Activated naive CD4-positive, alpha-beta T cell treated with anti-CD3 and anti-CD28 coated beads, Interleukin-2, amount 10 ng/mL, durations not matched to agents 7 days and 5 days (primary cell): ENCODE measurements at regions not wholly inside any gene's neighbourhood (a gene's known extent, or its start where the extent isn't known, plus 50 kb on each side); places are given as distances from the start of the nearest gene placed in this dataset.
"Not testable (repeated sequence)": the region's sequence is repeated elsewhere in the genome, so short reads cannot be mapped to it uniquely, and the experiment has no call there.

Experiments used
- CTCF ChIA-PET: fragments of 350-600 bp; sonication (Branson Sonifier 250); formaldehyde crosslinking; loops from one replicate; lab custom pipeline; 2021; ENCODE audit warnings: antibody characterized with exemption; lab: Charles Lee
- DNase-seq: peaks from one replicate; pipeline ENCODE4 v3.0.0-alpha.2; 2020
- H3K27ac Mint-ChIP-seq: one replicate; pipeline ENCODE4 v1.8.0; 2021; ENCODE audit warnings: mild to moderate bottlenecking, moderate library complexity, mixed read lengths
- H3K27me3 Mint-ChIP-seq: one replicate; pipeline ENCODE4 v1.8.0; 2021; ENCODE audit warnings: mild to moderate bottlenecking, mixed read lengths
- H3K36me3 Mint-ChIP-seq: one replicate; pipeline ENCODE4 v1.8.0; 2021; ENCODE audit warnings: mixed read lengths
- H3K4me1 Mint-ChIP-seq: one replicate; pipeline ENCODE4 v1.8.0; 2021; ENCODE audit warnings: mixed read lengths
- H3K4me3 Mint-ChIP-seq: one replicate; pipeline ENCODE4 v1.8.0; 2021; ENCODE audit warnings: mild to moderate bottlenecking, moderate library complexity, mixed read lengths
- H3K9me3 Mint-ChIP-seq: one replicate; pipeline ENCODE4 v1.8.0; 2021; ENCODE audit warnings: mixed read lengths

DNA sequence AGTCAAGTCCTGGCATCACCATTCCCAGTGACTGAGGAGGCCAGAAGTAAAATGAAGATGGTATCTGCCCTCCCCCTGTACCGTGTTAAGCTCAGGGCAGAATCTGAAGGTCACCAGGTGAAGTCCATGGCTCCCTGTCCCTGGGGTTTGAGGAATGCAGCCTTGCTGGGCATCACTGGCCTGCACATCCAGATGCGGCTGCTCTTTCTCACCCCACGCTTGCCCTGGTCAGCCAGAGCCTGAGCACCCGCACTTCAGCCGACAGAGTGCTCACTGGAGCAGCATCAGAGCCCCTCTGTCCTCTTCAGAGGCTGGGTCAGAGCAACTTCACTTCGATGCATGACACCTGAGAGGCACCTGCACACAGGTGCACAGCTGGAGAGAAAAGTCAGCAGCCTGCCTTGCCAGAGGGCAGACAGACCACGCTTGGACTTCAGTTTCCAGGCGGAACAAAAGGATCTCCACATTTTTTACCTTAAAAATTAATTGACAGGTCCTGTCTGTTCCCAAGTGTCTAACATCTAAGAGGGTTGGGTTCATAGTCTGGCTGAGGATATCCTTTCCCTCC lies 267.3 kb downstream of the ANAPC1 start:
- DNase-seq = no peak
- H3K27ac Mint-ChIP-seq = no peak overlapping the region
- H3K36me3 Mint-ChIP-seq = no peaks in the 10 kb centered on the region
- H3K9me3 Mint-ChIP-seq = no peaks in the 10 kb centered on the region
- peaks cover 40% of the 10 kb centered on the region for H3K27me3 Mint-ChIP-seq
- CTCF ChIA-PET = no interaction called here
- H3K4me1 Mint-ChIP-seq = peaks cover 7% of the 10 kb centered on the region
- no peak overlapping the region for H3K4me3 Mint-ChIP-seq

GRCh38 chr2:111617299-111618225 lies 266.4 kb downstream of the ANAPC1 start:
- Mint-ChIP-seq H3K27me3 (peaks cover 38% of the 10 kb centered on the region), H3K36me3 (no peaks in the 10 kb centered on the region), H3K27ac (no peak overlapping the region), H3K9me3 (no peaks in the 10 kb centered on the region), H3K4me1 (peaks cover 7% of the 10 kb centered on the region), H3K4me3 (no peak overlapping the region)
- no peak for DNase-seq
- CTCF ChIA-PET = no interaction called here

GRCh38 chr2:111618226-111618977 lies 265.6 kb downstream of the ANAPC1 start:
- DNase-seq = no peak
- peaks cover 7% of the 10 kb centered on the region for H3K4me1 Mint-ChIP-seq
- CTCF ChIA-PET = interaction anchor here (0.7 to 1.8 kb wide), 2 partner anchors 14 to 81 kb away, joined by 3 to 6 read pairs; no protein-coding TSS in a partner anchor
- no peaks in the 10 kb centered on the region for H3K9me3 Mint-ChIP-seq
- H3K4me3 Mint-ChIP-seq = no peak overlapping the region
- H3K36me3 Mint-ChIP-seq = no peaks in the 10 kb centered on the region
- no peak overlapping the region for H3K27ac Mint-ChIP-seq
- peaks cover 43% of the 10 kb centered on the region for H3K27me3 Mint-ChIP-seq

DNA sequence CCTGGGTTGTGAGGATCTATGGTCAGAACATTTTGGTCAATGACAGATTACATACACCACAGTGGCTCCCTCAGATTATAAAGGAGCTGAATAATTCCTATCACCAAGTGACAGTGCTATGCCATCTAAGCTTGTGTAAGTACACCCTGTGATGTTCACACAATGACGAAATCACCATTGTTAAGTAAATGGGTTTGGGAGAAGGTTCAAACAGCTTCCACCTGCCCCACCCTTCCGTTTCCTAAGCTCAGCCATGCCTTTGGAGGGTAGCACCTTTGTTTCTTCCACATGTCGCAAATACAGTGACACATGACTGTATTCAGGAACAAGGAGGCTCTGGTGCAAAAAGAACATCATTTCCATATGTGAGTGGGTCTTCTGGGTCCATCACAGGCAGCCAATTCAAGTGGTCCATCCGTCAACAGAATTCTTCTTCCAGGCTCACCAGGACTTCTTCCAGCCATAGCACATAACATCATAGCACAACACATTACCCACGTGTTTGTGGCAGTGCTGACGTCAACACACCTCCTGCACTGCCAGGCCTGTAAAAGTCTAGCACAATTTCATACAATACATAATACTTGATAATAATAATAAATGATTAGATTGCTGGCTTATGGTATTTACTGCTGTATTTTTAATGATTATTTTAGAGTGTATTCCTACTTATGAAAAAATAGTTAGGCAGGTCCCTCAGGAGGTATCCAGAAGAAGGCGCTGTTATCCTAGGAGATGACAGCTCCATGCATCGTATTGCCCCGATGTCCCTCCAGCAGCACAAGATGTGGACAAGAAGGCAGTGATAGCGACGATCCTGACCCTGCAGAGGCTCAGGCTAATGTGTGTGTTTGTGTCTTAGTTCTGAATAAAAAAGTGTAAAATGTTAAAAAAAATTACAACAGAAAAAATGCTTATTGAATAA lies 264.8 kb downstream of the ANAPC1 start:
- CTCF ChIA-PET = interaction anchor here (0.7 to 1.8 kb wide), 2 partner anchors 13 to 80 kb away, joined by 3 to 6 read pairs; no protein-coding TSS in a partner anchor
- Mint-ChIP-seq H3K36me3 (no peaks in the 10 kb centered on the region), H3K4me3 (no peak overlapping the region), H3K4me1 (peaks cover 7% of the 10 kb centered on the region), H3K27ac (no peak overlapping the region), H3K27me3 (peaks cover 45% of the 10 kb centered on the region), H3K9me3 (no peaks in the 10 kb centered on the region)
- DNase-seq = no peak

GRCh38 chr2:111620281-111620680 lies 263.7 kb downstream of the ANAPC1 start:
- peaks cover 14% of the 10 kb centered on the region for H3K4me1 Mint-ChIP-seq
- CTCF ChIA-PET = interaction anchor here (0.8 to 1.8 kb wide), 2 partner anchors 79 to 81 kb away, joined by 3 to 6 read pairs; no protein-coding TSS in a partner anchor
- H3K36me3 Mint-ChIP-seq = no peaks in the 10 kb centered on the region
- no peaks in the 10 kb centered on the region for H3K9me3 Mint-ChIP-seq
- DNase-seq = no peak
- H3K27me3 Mint-ChIP-seq = peaks cover 44% of the 10 kb centered on the region
- H3K27ac Mint-ChIP-seq = no peak overlapping the region
- no peak overlapping the region for H3K4me3 Mint-ChIP-seq

GRCh38 chr2:111622859-111623258 lies 261.1 kb downstream of the ANAPC1 start:
- Mint-ChIP-seq H3K4me1 (peaks cover 27% of the 10 kb centered on the region), H3K27ac (no peak overlapping the region), H3K4me3 (no peak overlapping the region), H3K27me3 (peaks cover 44% of the 10 kb centered on the region), H3K9me3 (peaks cover 8% of the 10 kb centered on the region), H3K36me3 (peaks cover 8% of the 10 kb centered on the region)
- DNase-seq = no peak
- CTCF ChIA-PET = no interaction called here

DNA sequence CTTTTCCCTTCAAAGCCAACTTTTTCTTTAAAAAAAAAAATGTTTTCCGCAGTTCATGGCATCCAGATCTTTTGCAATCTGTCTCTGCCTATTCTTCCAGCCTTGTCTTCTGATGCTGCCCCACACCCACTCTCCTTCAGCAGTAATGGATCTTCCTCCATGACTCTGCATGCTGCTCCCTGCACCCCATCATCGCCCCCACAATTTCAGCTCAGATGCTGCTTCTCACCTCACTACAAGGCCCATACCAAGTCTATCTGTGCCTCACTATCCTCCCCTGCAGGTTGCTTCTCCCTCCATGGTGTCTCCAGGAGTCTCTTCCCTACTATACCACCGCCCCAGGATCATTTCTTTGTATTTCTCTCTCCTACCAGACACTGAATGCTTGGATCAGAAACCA lies 260.6 kb downstream of the ANAPC1 start:
- Mint-ChIP-seq H3K4me3 (no peak overlapping the region), H3K36me3 (peaks cover 8% of the 10 kb centered on the region), H3K4me1 (peaks cover 27% of the 10 kb centered on the region), H3K9me3 (peaks cover 11% of the 10 kb centered on the region), H3K27ac (no peak overlapping the region), H3K27me3 (peaks cover 39% of the 10 kb centered on the region)
- CTCF ChIA-PET = no interaction called here
- DNase-seq = no peak

- peaks cover 20% of the 10 kb centered on the region for H3K4me1 Mint-ChIP-seq
- no peak overlapping the region for H3K27ac Mint-ChIP-seq
- peaks cover 28% of the 10 kb centered on the region for H3K27me3 Mint-ChIP-seq
- H3K4me3 Mint-ChIP-seq = no peak overlapping the region
- peaks cover 19% of the 10 kb centered on the region for H3K9me3 Mint-ChIP-seq
- CTCF ChIA-PET = no interaction called here
- DNase-seq = no peak
- peaks cover 13% of the 10 kb centered on the region for H3K36me3 Mint-ChIP-seq
These were observed 259.4 kb downstream of the ANAPC1 start for GRCh38 chr2:111624411-111625156.

DNA sequence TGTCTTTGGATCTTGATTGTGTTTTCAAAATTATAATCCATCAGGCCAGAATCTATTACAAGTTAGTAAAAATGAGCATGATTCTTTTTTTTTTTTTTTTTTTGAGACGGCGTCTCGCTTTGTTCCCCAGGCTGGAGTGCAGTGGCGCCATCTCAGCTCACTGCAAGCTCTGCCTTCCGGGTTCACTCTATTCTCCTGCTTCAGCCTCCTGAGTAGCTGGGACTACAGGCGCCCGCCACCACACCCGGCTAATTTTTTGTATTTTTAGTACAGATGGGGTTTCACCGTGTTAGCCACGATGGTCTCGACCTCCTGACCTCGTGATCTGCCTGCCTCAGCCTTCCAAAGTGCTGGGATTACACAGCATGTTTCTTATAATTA lies 258.8 kb downstream of the ANAPC1 start:
- DNase-seq, H3K4me3 Mint-ChIP-seq, H3K27ac Mint-ChIP-seq, CTCF ChIA-PET: not testable (repeated sequence)
- peaks cover 33% of the 10 kb centered on the region for H3K27me3 Mint-ChIP-seq
- H3K4me1 Mint-ChIP-seq = peaks cover 20% of the 10 kb centered on the region
- H3K9me3 Mint-ChIP-seq = peaks cover 23% of the 10 kb centered on the region
- H3K36me3 Mint-ChIP-seq = peaks cover 13% of the 10 kb centered on the region

GRCh38 chr2:111626037-111626864 lies 257.7 kb downstream of the ANAPC1 start:
- DNase-seq = no peak
- peaks cover 31% of the 10 kb centered on the region for H3K27me3 Mint-ChIP-seq
- H3K27ac Mint-ChIP-seq = no peak overlapping the region
- peaks cover 26% of the 10 kb centered on the region for H3K9me3 Mint-ChIP-seq
- H3K36me3 Mint-ChIP-seq = peaks cover 13% of the 10 kb centered on the region
- H3K4me3 Mint-ChIP-seq = no peak overlapping the region
- peaks cover 20% of the 10 kb centered on the region for H3K4me1 Mint-ChIP-seq
- CTCF ChIA-PET = no interaction called here

- DNase-seq = no peak
- no peak overlapping the region for H3K27ac Mint-ChIP-seq
- CTCF ChIA-PET = no interaction called here
- H3K36me3 Mint-ChIP-seq = peaks cover 13% of the 10 kb centered on the region
- peaks cover 26% of the 10 kb centered on the region for H3K9me3 Mint-ChIP-seq
- H3K27me3 Mint-ChIP-seq = peaks cover 31% of the 10 kb centered on the region
- H3K4me3 Mint-ChIP-seq = no peak overlapping the region
- peaks cover 23% of the 10 kb centered on the region for H3K4me1 Mint-ChIP-seq
These were observed 257.2 kb downstream of the ANAPC1 start for GRCh38 chr2:111626865-111627163.

GRCh38 chr2:111627256-111627655 lies 256.7 kb downstream of the ANAPC1 start:
- DNase-seq = no peak
- H3K27ac Mint-ChIP-seq = no peak overlapping the region
- peaks cover 26% of the 10 kb centered on the region for H3K9me3 Mint-ChIP-seq
- peaks cover 26% of the 10 kb centered on the region for H3K4me1 Mint-ChIP-seq
- H3K27me3 Mint-ChIP-seq = peaks cover 31% of the 10 kb centered on the region
- H3K4me3 Mint-ChIP-seq = no peak overlapping the region
- CTCF ChIA-PET = no interaction called here
- peaks cover 13% of the 10 kb centered on the region for H3K36me3 Mint-ChIP-seq
